H9 (cell line): ENCODE measurements at regions not wholly inside any gene's neighbourhood (a gene's known extent, or its start where the extent isn't known, plus 50 kb on each side); places are given as distances from the start of the nearest gene placed in this dataset.

Experiments
- DNase-seq: peaks from one replicate; pipeline ENCODE4 v3.0.0-alpha.2; 2017
- H2AFZ ChIP-seq: one replicate; pipeline ENCODE4 v1.6.1; 2013; ENCODE audit warnings: mild to moderate bottlenecking, low read length, control low read depth, moderate library complexity
- H2AK5ac ChIP-seq: 2 replicates; pipeline ENCODE4 v1.6.1; 2013; ENCODE audit warnings: low read length, control low read depth, mixed read lengths; ENCODE audit not compliant: insufficient read length
- H2BK120ac ChIP-seq: one replicate; pipeline ENCODE4 v1.6.1; 2013; ENCODE audit warnings: low read depth, mild to moderate bottlenecking, low read length, control low read depth, inconsistent platforms; ENCODE audit not compliant: poor library complexity, severe bottlenecking
- H2BK12ac ChIP-seq: 2 replicates; pipeline ENCODE4 v1.6.1; 2013; ENCODE audit warnings: low read length, control low read depth, mixed read lengths, low read depth; ENCODE audit not compliant: insufficient read length
- H2BK15ac ChIP-seq: 2 replicates; pipeline ENCODE4 v1.6.1; 2013; ENCODE audit warnings: low read depth, low read length, control low read depth
- H2BK20ac ChIP-seq: one replicate; pipeline ENCODE4 v1.6.1; 2013; ENCODE audit warnings: low read depth, mild to moderate bottlenecking, low read length, control low read depth, inconsistent platforms; ENCODE audit not compliant: poor library complexity, severe bottlenecking
- H2BK5ac ChIP-seq: 2 replicates; pipeline ENCODE4 v1.6.1; 2013; ENCODE audit warnings: low read length, control low read depth, mixed read lengths; ENCODE audit not compliant: insufficient read length
- H3K14ac ChIP-seq: 2 replicates; pipeline ENCODE4 v1.6.1; 2013; ENCODE audit warnings: low read length, control low read depth; ENCODE audit not compliant: insufficient read depth
- H3K18ac ChIP-seq: 2 replicates; pipeline ENCODE4 v1.6.1; 2013; ENCODE audit warnings: low read depth, mild to moderate bottlenecking, mixed read lengths, low read length, control low read depth; ENCODE audit not compliant: insufficient read length
- H3K23ac ChIP-seq: 2 replicates; pipeline ENCODE4 v1.6.1; 2013; ENCODE audit warnings: low read length, control low read depth, mixed read lengths, low read depth; ENCODE audit not compliant: insufficient read length
- H3K23me2 ChIP-seq: 2 replicates; pipeline ENCODE4 v1.6.1; 2013; ENCODE audit warnings: low read depth, mild to moderate bottlenecking, mixed read lengths, low read length, control low read depth; ENCODE audit not compliant: insufficient read length, poor library complexity, severe bottlenecking
- H3K27ac ChIP-seq: 2 replicates; pipeline ENCODE4 v1.5.1; 2013; ENCODE audit warnings: low read length, control low read depth, mixed read lengths, low read depth; ENCODE audit not compliant: insufficient read length
- H3K27me3 ChIP-seq: 2 replicates; pipeline ENCODE4 v1.6.1; 2013; ENCODE audit warnings: low read length, control low read depth, inconsistent platforms; ENCODE audit not compliant: insufficient read depth
- H3K4ac ChIP-seq: 2 replicates; pipeline ENCODE4 v1.6.1; 2013; ENCODE audit warnings: low read depth, mild to moderate bottlenecking, control low read depth, inconsistent platforms, low read length, moderate library complexity
- H3K4me1 ChIP-seq: 2 replicates; pipeline ENCODE4 v1.6.1; 2013; ENCODE audit warnings: low read length, control low read depth, inconsistent platforms; ENCODE audit not compliant: insufficient read depth
- H3K4me2 ChIP-seq: 2 replicates; pipeline ENCODE4 v1.6.1; 2013; ENCODE audit warnings: low read length, control low read depth, mixed read lengths; ENCODE audit not compliant: insufficient read length, insufficient read depth
- H3K56ac ChIP-seq: 2 replicates; pipeline ENCODE4 v1.6.1; 2013; ENCODE audit warnings: low read depth, mild to moderate bottlenecking, mixed read lengths, low read length, control low read depth; ENCODE audit not compliant: insufficient read length
- H3K79me1 ChIP-seq: 2 replicates; pipeline ENCODE4 v1.6.1; 2013; ENCODE audit warnings: low read depth, mild to moderate bottlenecking, moderate library complexity, low read length, control low read depth, inconsistent platforms; ENCODE audit not compliant: insufficient read depth, poor library complexity, severe bottlenecking
- H3K79me2 ChIP-seq: 2 replicates; pipeline ENCODE4 v1.6.1; 2013; ENCODE audit warnings: low read length, control low read depth, inconsistent platforms; ENCODE audit not compliant: insufficient read depth
- H3K9ac ChIP-seq: 2 replicates; pipeline ENCODE4 v1.6.1; 2013; ENCODE audit warnings: low read length, control low read depth, mixed read lengths; ENCODE audit not compliant: insufficient read length; ENCODE audit errors: extremely low read depth
- H3K9me3 ChIP-seq: one replicate; pipeline ENCODE4 v1.6.1; 2013; ENCODE audit warnings: low read depth, low read length, inconsistent platforms; ENCODE audit not compliant: control insufficient read depth
- H3T11ph ChIP-seq: one replicate; pipeline ENCODE4 v1.6.1; 2013; ENCODE audit warnings: mild to moderate bottlenecking, low read length, control low read depth, inconsistent platforms
- H4K20me1 ChIP-seq: one replicate; pipeline ENCODE4 v1.6.1; 2013; ENCODE audit not compliant: control insufficient read depth, insufficient read length, insufficient read depth
- H4K5ac ChIP-seq: 2 replicates; pipeline ENCODE4 v1.6.1; 2013; ENCODE audit warnings: low read depth, mild to moderate bottlenecking, mixed read lengths, low read length, control low read depth; ENCODE audit not compliant: insufficient read length
- H4K8ac ChIP-seq: replicated peaks from 2 replicates; pipeline ENCODE4 v1.6.1; 2013; ENCODE audit warnings: low read length, control low read depth, mixed read lengths, low read depth; ENCODE audit not compliant: insufficient read length
- H4K91ac ChIP-seq: 2 replicates; pipeline ENCODE4 v1.6.1; 2013; ENCODE audit warnings: low read depth, mild to moderate bottlenecking, moderate library complexity, mixed read lengths, low read length, control low read depth; ENCODE audit not compliant: insufficient read length
- H3K27ac Mint-ChIP-seq, 3 experiments: 2 replicates in 2 of 3; 3 replicates in 1 of 3; pipeline ENCODE4 v1.8.0; 2020 to 2021; ENCODE audit warnings: mixed read lengths in 3 of 3, mild to moderate bottlenecking in 1 of 3, moderate library complexity in 1 of 3
- H3K27me3 Mint-ChIP-seq: 2 replicates; pipeline ENCODE4 v1.8.0; 2021; ENCODE audit warnings: low read depth, mild to moderate bottlenecking, moderate library complexity, mixed read lengths
- H3K36me3 Mint-ChIP-seq, 3 experiments: 2 replicates in 2 of 3; 3 replicates in 1 of 3; pipeline ENCODE4 v1.8.0; 2020 to 2021; ENCODE audit warnings: low read depth in 3 of 3, mixed read lengths in 3 of 3; ENCODE audit not compliant: insufficient read depth in 1 of 3
- H3K4me1 Mint-ChIP-seq, 2 experiments: 2 replicates each; pipeline ENCODE4 v1.8.0; 2020; ENCODE audit warnings: mixed read lengths in 2 of 2
- H3K4me3 Mint-ChIP-seq, 2 experiments: 2 replicates in 1 of 2; 3 replicates in 1 of 2; pipeline ENCODE4 v1.8.0; 2020 to 2021; ENCODE audit warnings: mild to moderate bottlenecking in 2 of 2, mixed read lengths in 2 of 2, moderate library complexity in 1 of 2
- H3K9me3 Mint-ChIP-seq, 2 experiments: 2 replicates in 1 of 2; 3 replicates in 1 of 2; pipeline ENCODE4 v1.8.0; 2020; ENCODE audit warnings: mild to moderate bottlenecking in 2 of 2, mixed read lengths in 2 of 2, moderate library complexity in 1 of 2
- WGBS: extraction: QIAGEN DNeasy Blood & Tissue Kit; methylation state at CpG from one replicate; pipeline ENCODE4 v1.1.7; 2013; ENCODE audit warnings: missing lambda C conversion rate, low lambda C conversion rate, mixed read lengths; ENCODE audit not compliant: insufficient read length; ENCODE audit errors: extremely low coverage; 5-methylcytosine and 5-hydroxymethylcytosine counted together
- TF ChIP-seq, protein P1 (sequence below): fragments of 200-600 bp; sonication (generic); conservative IDR thresholded peaks from 3 replicates; pipeline ENCODE4 v1.8.0; 2021; ENCODE audit warnings: antibody characterized with exemption, mild to moderate bottlenecking

DNA sequence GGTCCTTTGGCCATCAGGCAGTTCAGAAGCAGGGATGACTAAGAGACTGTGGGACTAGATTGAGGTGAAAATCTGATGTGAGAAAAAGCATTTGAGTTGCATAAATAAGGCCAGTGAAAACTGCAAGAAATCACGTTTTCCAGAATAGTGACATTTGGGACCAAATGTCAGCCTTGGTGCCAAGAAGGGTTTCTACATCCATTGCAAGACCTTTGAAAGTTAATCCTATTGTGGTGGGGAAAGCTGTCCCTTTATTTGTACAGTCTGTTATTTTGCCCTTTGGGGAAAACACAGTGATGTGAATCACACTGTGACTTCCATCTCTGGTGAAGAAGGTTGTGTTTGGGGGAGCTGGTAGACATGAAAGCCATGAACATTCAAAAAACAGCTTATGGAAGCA, 153.5 kb upstream of the SIX2 start:
- no peak overlapping the region for H2BK15ac ChIP-seq
- no peak overlapping the region for H2BK12ac ChIP-seq
- no peak overlapping the region for H4K5ac ChIP-seq
- H3K27me3 Mint-ChIP-seq, result peaks cover 44% of the 10 kb centered on the region
- no peak overlapping the region for H3K56ac ChIP-seq
- no peak overlapping the region for H2AK5ac ChIP-seq
- H3K79me1 ChIP-seq, result no peaks in the 10 kb centered on the region
- no peaks in the 10 kb centered on the region for H3K9me3 ChIP-seq
- H4K8ac ChIP-seq, result no peak overlapping the region
- no peak overlapping the region for H3K9ac ChIP-seq
- no peaks in the 10 kb centered on the region for H3K4me1 ChIP-seq
- H3K14ac ChIP-seq, result no peak overlapping the region
- no peak overlapping the region for H3K4me3 Mint-ChIP-seq
- H4K20me1 ChIP-seq, result no peaks in the 10 kb centered on the region
- H3K9me3 Mint-ChIP-seq, result no peaks in the 10 kb centered on the region
- no peak overlapping the region for H2AFZ ChIP-seq
- no peak overlapping the region for H3K4me2 ChIP-seq
- no peak overlapping the region; a peak in 1 of 7 replicates for H3K27ac Mint-ChIP-seq
- no peaks in the 10 kb centered on the region for H3K23me2 ChIP-seq
- no peak overlapping the region for H3K4ac ChIP-seq
- no peak for DNase-seq
- no peak overlapping the region for H2BK20ac ChIP-seq
- H3K18ac ChIP-seq, result no peak overlapping the region
- H3K23ac ChIP-seq, result no peak overlapping the region
- TF ChIP-seq, protein P1, sequence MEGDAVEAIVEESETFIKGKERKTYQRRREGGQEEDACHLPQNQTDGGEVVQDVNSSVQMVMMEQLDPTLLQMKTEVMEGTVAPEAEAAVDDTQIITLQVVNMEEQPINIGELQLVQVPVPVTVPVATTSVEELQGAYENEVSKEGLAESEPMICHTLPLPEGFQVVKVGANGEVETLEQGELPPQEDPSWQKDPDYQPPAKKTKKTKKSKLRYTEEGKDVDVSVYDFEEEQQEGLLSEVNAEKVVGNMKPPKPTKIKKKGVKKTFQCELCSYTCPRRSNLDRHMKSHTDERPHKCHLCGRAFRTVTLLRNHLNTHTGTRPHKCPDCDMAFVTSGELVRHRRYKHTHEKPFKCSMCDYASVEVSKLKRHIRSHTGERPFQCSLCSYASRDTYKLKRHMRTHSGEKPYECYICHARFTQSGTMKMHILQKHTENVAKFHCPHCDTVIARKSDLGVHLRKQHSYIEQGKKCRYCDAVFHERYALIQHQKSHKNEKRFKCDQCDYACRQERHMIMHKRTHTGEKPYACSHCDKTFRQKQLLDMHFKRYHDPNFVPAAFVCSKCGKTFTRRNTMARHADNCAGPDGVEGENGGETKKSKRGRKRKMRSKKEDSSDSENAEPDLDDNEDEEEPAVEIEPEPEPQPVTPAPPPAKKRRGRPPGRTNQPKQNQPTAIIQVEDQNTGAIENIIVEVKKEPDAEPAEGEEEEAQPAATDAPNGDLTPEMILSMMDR, result no peak
- no peak overlapping the region for H2BK5ac ChIP-seq
- H3K4me1 Mint-ChIP-seq, result peaks cover under 1 to 6% of the 10 kb centered on the region in 2 experiments; a peak in 3 of 4 replicates
- no peak overlapping the region for H3T11ph ChIP-seq
- no peak overlapping the region for H4K91ac ChIP-seq
- WGBS, result no CpG with 5 or more reads among the region's 1 CpG
- H3K36me3 Mint-ChIP-seq, result no peaks in the 10 kb centered on the region
- H3K79me2 ChIP-seq, result no peaks in the 10 kb centered on the region
- no peak overlapping the region for H3K27ac ChIP-seq
- H2BK120ac ChIP-seq, result no peak overlapping the region
- peaks cover under 1% of the 10 kb centered on the region; the same call in 1 of the 2 replicates for H3K27me3 ChIP-seq
